Activated CD4-positive, alpha-beta T cell treated with anti-CD3 and anti-CD28 coated beads, Interleukin-2, amount 10 ng/mL, durations not matched to agents 24 days and 14 days (primary cell): ENCODE measurements at regions not wholly inside any gene's neighbourhood (a gene's known extent, or its start where the extent isn't known, plus 50 kb on each side); places are given as distances from the start of the nearest gene placed in this dataset.

Source experiments
- DNase-seq: peaks from one replicate; pipeline ENCODE4 v3.0.0; 2022
- H3K27ac Mint-ChIP-seq: one replicate; pipeline ENCODE4 v1.8.0; 2022; ENCODE audit warnings: mild to moderate bottlenecking, mixed read lengths
- H3K27me3 Mint-ChIP-seq: one replicate; pipeline ENCODE4 v1.8.0; 2022; ENCODE audit warnings: mixed read lengths
- H3K36me3 Mint-ChIP-seq: one replicate; pipeline ENCODE4 v1.8.0; 2022; ENCODE audit warnings: low read depth, mild to moderate bottlenecking, mixed read lengths
- H3K4me1 Mint-ChIP-seq: one replicate; pipeline ENCODE4 v1.8.0; 2021; ENCODE audit warnings: mixed read lengths
- H3K4me3 Mint-ChIP-seq: one replicate; pipeline ENCODE4 v1.8.0; 2022; ENCODE audit warnings: mild to moderate bottlenecking, moderate library complexity, mixed read lengths
- H3K9me3 Mint-ChIP-seq: one replicate; pipeline ENCODE4 v1.8.0; 2021; ENCODE audit warnings: mixed read lengths
- intact Hi-C: fragments of 100-400 bp; cut with micrococcal nuclease; formaldehyde crosslinking; loops from one replicate; pipeline ENCODE4 v1.15.1; 2023

DNA sequence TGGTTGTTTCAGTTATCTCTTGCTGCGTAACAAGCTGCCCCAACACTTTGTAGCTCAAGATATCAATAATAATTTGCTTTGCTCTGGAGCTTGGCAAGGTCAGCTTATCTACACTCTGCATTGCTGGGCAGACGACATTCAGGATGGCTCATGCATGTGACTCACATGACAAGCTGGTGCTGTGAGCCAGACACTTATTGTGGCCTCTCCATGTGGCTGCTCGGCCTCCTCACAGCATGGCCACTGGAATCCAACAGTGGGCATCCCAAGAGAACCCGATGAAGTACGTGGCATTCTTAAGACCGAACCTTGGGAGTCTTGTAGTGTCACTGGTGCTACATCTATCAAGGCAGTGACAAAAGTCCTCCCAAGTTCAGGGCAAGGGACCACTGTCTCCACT lies 94.2 kb upstream of the MVB12B start:
- DNase-seq = peak; percentile 44
- H3K9me3 Mint-ChIP-seq = no peaks in the 10 kb centered on the region
- H3K4me1 Mint-ChIP-seq = peaks cover 3% of the 10 kb centered on the region
- H3K27ac Mint-ChIP-seq = no peak overlapping the region
- no peak overlapping the region for H3K4me3 Mint-ChIP-seq
- intact Hi-C loops = no loop called here
- H3K27me3 Mint-ChIP-seq = peaks cover 13% of the 10 kb centered on the region
- H3K36me3 Mint-ChIP-seq = no peaks in the 10 kb centered on the region

DNA sequence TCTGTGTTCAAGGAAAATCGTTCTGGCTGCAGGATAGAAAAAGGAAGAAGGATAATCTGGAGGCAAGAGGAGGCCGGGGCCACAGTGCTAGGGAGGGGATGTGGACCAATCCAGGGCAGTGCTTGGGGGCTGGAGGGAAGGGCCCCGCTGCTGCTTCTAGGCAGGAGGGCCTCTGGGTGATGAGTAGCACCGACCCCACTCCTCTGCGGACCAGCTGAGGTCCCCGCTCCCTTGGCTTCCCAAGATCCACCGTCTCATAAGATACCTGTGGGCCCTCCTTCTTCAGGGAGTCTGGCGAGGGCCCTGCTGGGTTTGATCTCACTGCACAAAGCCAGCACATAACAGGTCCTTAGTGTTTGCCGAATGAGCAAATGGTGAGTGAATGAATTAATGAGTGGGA lies 93.5 kb upstream of the MVB12B start:
- peaks cover 3% of the 10 kb centered on the region for H3K4me1 Mint-ChIP-seq
- intact Hi-C loops = no loop called here
- H3K36me3 Mint-ChIP-seq = no peaks in the 10 kb centered on the region
- H3K4me3 Mint-ChIP-seq = no peak overlapping the region
- no peak overlapping the region for H3K27ac Mint-ChIP-seq
- no peaks in the 10 kb centered on the region for H3K9me3 Mint-ChIP-seq
- peak; percentile 37 for DNase-seq
- H3K27me3 Mint-ChIP-seq = peaks cover 12% of the 10 kb centered on the region

- no peaks in the 10 kb centered on the region for H3K36me3 Mint-ChIP-seq
- intact Hi-C loops = no loop called here
- H3K4me3 Mint-ChIP-seq = no peak overlapping the region
- DNase-seq = peak; percentile 33
- peaks cover 6% of the 10 kb centered on the region for H3K27me3 Mint-ChIP-seq
- H3K9me3 Mint-ChIP-seq = no peaks in the 10 kb centered on the region
- H3K4me1 Mint-ChIP-seq = no peaks in the 10 kb centered on the region
- H3K27ac Mint-ChIP-seq = no peak overlapping the region
Observed at GRCh38 chr9:126233913-126234525, 92.6 kb upstream of the MVB12B start.

DNA sequence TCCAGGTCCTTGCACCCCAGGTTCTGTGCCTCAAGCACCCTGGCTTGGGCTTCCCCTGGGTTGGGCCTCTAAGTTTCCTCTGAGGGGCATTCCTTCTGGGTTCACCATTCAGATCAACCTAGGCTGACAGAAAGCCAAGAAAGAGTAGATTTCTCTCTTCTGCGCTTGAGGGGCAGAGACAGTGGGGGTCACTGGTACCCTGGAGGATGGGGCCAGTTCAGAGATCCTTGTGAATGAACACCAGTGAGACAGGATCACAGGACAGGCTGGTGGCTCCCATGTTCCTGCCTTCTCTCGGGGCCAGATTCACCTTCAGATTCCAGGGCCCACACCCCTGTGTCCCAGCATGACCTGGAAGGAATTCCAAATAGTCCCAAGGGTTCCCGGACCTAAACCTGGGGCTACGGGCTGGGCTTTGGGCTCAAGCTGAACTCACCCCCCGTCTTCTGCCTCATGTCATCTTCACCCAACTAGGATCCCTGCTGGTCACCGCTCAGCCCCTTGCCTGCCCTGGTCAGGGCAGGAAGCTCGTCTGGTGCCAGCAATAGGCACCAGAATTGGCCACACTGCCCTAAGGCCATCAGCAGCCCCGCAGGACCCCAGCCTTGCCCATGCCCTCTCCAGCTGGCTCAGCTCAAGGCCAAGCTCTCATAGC lies 91.8 kb upstream of the MVB12B start:
- Mint-ChIP-seq H3K27me3 (peaks cover 1% of the 10 kb centered on the region), H3K4me1 (no peaks in the 10 kb centered on the region), H3K9me3 (no peaks in the 10 kb centered on the region), H3K36me3 (no peaks in the 10 kb centered on the region), H3K27ac (no peak overlapping the region), H3K4me3 (no peak overlapping the region)
- DNase-seq = peak; percentile 37
- intact Hi-C loops = no loop called here

GRCh38 chr9:126235336-126236243 lies 91.0 kb upstream of the MVB12B start:
- Mint-ChIP-seq H3K27ac (no peak overlapping the region), H3K4me3 (no peak overlapping the region), H3K4me1 (no peaks in the 10 kb centered on the region), H3K9me3 (no peaks in the 10 kb centered on the region), H3K27me3 (peaks cover 2% of the 10 kb centered on the region), H3K36me3 (no peaks in the 10 kb centered on the region)
- intact Hi-C loops = no loop called here
- peak; percentile 35 for DNase-seq

DNA sequence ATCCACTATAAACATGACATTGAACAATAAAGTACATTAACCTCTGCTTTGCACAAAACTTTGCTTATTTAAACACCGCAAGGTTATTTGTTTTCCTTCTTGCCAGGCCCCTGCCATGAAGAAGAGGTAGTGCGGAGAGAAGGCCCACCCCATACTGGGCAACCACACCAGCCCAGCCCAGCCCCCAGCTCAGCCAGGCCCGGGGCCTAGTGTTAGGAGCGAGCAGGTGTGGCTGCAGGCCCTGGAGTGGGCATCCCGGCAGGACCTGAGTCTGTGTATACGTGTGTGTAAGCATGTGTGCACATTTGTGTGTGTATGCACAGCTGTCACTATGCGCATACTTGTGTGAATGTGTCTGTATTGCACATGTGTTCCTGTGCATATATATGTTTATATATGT lies 90.4 kb upstream of the MVB12B start:
- intact Hi-C loops = no loop called here
- H3K4me1 Mint-ChIP-seq = no peaks in the 10 kb centered on the region
- H3K27ac Mint-ChIP-seq = no peak overlapping the region
- H3K4me3 Mint-ChIP-seq = no peak overlapping the region
- peaks cover 1% of the 10 kb centered on the region for H3K27me3 Mint-ChIP-seq
- H3K9me3 Mint-ChIP-seq = no peaks in the 10 kb centered on the region
- no peaks in the 10 kb centered on the region for H3K36me3 Mint-ChIP-seq
- peak; percentile 37 for DNase-seq

- Mint-ChIP-seq H3K36me3 (no peaks in the 10 kb centered on the region), H3K9me3 (no peaks in the 10 kb centered on the region), H3K4me1 (no peaks in the 10 kb centered on the region), H3K27me3 (peaks cover 1% of the 10 kb centered on the region), H3K27ac (no peak overlapping the region), H3K4me3 (no peak overlapping the region)
- intact Hi-C loops = no loop called here
- peak; percentile 28 for DNase-seq
Observed at GRCh38 chr9:126238415-126238814, 88.2 kb upstream of the MVB12B start.

DNA sequence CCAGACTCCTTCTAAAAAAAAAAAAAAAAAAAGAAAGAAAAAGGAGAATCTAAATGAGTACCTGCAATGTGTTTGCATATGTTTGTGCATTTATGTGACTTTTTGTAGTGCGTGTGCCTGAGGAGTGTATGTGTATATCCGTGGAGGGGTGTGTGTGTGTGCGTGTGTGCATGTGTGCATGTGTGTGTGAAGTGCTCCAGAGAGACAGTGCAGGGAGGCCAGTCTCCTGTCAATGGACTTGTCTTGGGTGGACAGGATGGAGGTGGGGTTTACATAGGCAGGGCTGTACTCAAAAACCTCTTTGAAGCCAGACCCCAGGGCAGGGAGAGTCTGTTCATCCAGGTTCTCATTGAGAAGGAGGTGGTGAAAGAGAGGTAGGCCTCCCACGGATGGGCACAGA lies 87.1 kb upstream of the MVB12B start:
- no peaks in the 10 kb centered on the region for H3K9me3 Mint-ChIP-seq
- peak; percentile 46 for DNase-seq
- H3K36me3 Mint-ChIP-seq = no peaks in the 10 kb centered on the region
- H3K27me3 Mint-ChIP-seq = peaks cover 1% of the 10 kb centered on the region
- no peak overlapping the region for H3K4me3 Mint-ChIP-seq
- intact Hi-C loops = no loop called here
- no peaks in the 10 kb centered on the region for H3K4me1 Mint-ChIP-seq
- H3K27ac Mint-ChIP-seq = no peak overlapping the region

GRCh38 chr9:126240835-126241234 lies 85.8 kb upstream of the MVB12B start:
- Mint-ChIP-seq H3K27ac (no peak overlapping the region), H3K27me3 (peaks cover 1% of the 10 kb centered on the region), H3K9me3 (peaks cover 5% of the 10 kb centered on the region), H3K4me3 (no peak overlapping the region), H3K36me3 (no peaks in the 10 kb centered on the region), H3K4me1 (no peaks in the 10 kb centered on the region)
- peak; percentile 43 for DNase-seq
- intact Hi-C loops = no loop called here

DNA sequence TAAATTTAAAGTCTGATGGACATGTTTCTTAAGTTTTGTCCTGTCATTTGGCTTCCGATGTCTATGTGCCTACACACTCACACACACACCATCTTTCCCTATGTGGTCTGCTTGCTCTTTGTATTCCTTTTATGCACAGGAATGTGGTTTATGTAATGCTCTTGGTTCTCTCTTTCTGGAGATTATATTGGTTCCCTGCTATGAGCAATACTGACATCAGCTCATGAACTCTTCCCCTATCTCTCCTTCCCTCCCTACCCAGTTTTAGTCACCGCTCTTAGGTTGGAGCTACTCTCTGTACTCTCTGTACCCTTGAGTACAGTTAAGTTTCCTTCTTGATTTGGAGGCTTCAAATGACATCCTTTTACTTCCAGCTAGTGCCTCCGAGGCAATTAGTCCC lies 77.9 kb upstream of the MVB12B start:
- Mint-ChIP-seq H3K9me3 (peaks cover 5% of the 10 kb centered on the region), H3K4me1 (no peaks in the 10 kb centered on the region), H3K4me3 (no peak overlapping the region), H3K27ac (no peak overlapping the region), H3K27me3 (peaks cover 20% of the 10 kb centered on the region), H3K36me3 (no peaks in the 10 kb centered on the region)
- peak; percentile 29 for DNase-seq
- intact Hi-C loops = no loop called here

- Mint-ChIP-seq H3K36me3 (no peaks in the 10 kb centered on the region), H3K27ac (no peak overlapping the region), H3K9me3 (no peaks in the 10 kb centered on the region), H3K27me3 (peaks cover 61% of the 10 kb centered on the region), H3K4me1 (peaks cover 5% of the 10 kb centered on the region), H3K4me3 (no peak overlapping the region)
- DNase-seq = no peak
- intact Hi-C loops = no loop called here
Observed at GRCh38 chr9:126261584-126262356, 64.9 kb upstream of the MVB12B start.

- Mint-ChIP-seq H3K4me1 (peaks cover 5% of the 10 kb centered on the region), H3K27me3 (peaks cover 54% of the 10 kb centered on the region), H3K9me3 (no peaks in the 10 kb centered on the region), H3K4me3 (no peak overlapping the region), H3K36me3 (no peaks in the 10 kb centered on the region), H3K27ac (no peak overlapping the region)
- intact Hi-C loops = no loop called here
- DNase-seq = no peak
Observed at GRCh38 chr9:126262738-126263137, 63.9 kb upstream of the MVB12B start.

DNA sequence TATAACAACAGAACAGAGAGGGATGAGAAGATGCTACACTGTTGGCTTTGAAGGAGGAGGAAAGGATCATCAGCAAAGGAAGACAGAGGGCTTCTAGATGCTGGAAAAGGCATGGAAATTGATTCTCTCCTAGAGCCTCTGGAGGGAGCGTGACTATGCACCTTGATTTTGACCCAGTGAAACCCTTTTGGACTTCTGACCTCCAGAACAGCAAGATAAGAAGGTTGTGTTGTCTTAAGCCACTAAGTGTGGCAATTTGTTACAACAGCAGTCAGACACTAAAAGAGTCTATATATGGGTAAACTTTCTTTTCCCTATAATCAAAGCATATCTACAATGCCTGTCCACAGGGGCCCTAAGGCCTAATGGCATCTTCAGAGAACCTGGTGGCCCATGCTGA lies 56.1 kb upstream of the MVB12B start:
- H3K4me3 Mint-ChIP-seq = no peak overlapping the region
- H3K9me3 Mint-ChIP-seq = no peaks in the 10 kb centered on the region
- H3K27me3 Mint-ChIP-seq = peaks cover 9% of the 10 kb centered on the region
- intact Hi-C loops = no loop called here
- no peaks in the 10 kb centered on the region for H3K36me3 Mint-ChIP-seq
- H3K4me1 Mint-ChIP-seq = no peaks in the 10 kb centered on the region
- H3K27ac Mint-ChIP-seq = no peak overlapping the region
- DNase-seq = no peak
